Heart left ventricle (tissue), 16 donors: ENCODE measurements at regions not wholly inside any gene's neighbourhood (a gene's known extent, or its start where the extent isn't known, plus 50 kb on each side); places are given as distances from the start of the nearest gene placed in this dataset.

Experiments
- ATAC-seq, 4 donors: fragments of 200-7000 bp; cut with Tn5 transposase; one replicate each; pipeline ENCODE4 v1.9.1; 2020 to 2022; ENCODE audit warnings: moderate library complexity in 4 of 4, mild to moderate bottlenecking in 3 of 4, moderate number of reproducible peaks in 1 of 4
- DNase-seq, 5 donors: peaks; one replicate each; pipeline ENCODE4 v3.0.0-alpha.2; 2020
- H3K27ac ChIP-seq, 12 donors: fragments of 200-600 bp; sonication (generic) in 4 of 12; one replicate each; pipeline versions ENCODE4 v1.5.0 to v1.8.0; 2016 to 2022; ENCODE audit warnings: mild to moderate bottlenecking in 2 of 12
- H3K27me3 ChIP-seq, 9 donors: fragments of 200-600 bp; sonication (generic) in 2 of 9; one replicate each; pipeline versions ENCODE4 v1.5.1 to v1.8.0; 2016 to 2022; ENCODE audit warnings: mild to moderate bottlenecking in 3 of 9
- H3K36me3 ChIP-seq, 9 donors: fragments of 200-600 bp; sonication (generic) in 2 of 9; one replicate each; pipeline versions ENCODE4 v1.5.0 to v1.8.0; 2018 to 2022; ENCODE audit warnings: mild to moderate bottlenecking in 2 of 9
- H3K4me1 ChIP-seq, 12 donors: fragments of 200-600 bp; sonication (generic) in 4 of 12; one replicate each; pipeline versions ENCODE4 v1.5.0 to v1.8.0; 2016 to 2022; ENCODE audit warnings: mild to moderate bottlenecking in 3 of 12
- H3K4me3 ChIP-seq, 12 donors: fragments of 200-600 bp; sonication (generic) in 4 of 12; one replicate each; pipeline versions ENCODE4 v1.5.0 to v1.8.0; 2017 to 2022; ENCODE audit warnings: mild to moderate bottlenecking in 9 of 12, moderate library complexity in 4 of 12
- H3K9me3 ChIP-seq, 12 donors: fragments of 200-600 bp; sonication (generic) in 4 of 12; one replicate each; pipeline versions ENCODE4 v1.5.0 to v1.8.0; 2016 to 2022; ENCODE audit warnings: mild to moderate bottlenecking in 1 of 12
- CTCF ChIP-seq, 12 donors: fragments of 200-600 bp; sonication (generic) in 4 of 12; IDR thresholded peaks; one replicate each; pipeline versions ENCODE4 v1.5.0 to v1.8.0; 2018 to 2022; ENCODE audit warnings: antibody characterized with exemption in 12 of 12, mild to moderate bottlenecking in 5 of 12
- POLR2A ChIP-seq, 2 donors: fragments of 450-650 bp; IDR thresholded peaks; one replicate each; pipeline ENCODE4 v1.6.1; 2017; ENCODE audit warnings: antibody characterized with exemption in 2 of 2, mild to moderate bottlenecking in 2 of 2, moderate library complexity in 2 of 2
- WGBS, 4 donors: extraction: QIAGEN DNeasy Blood & Tissue Kit in 2 of 4; methylation state at CpG; one replicate each; pipeline versions ENCODE4 v1.1.5 to v1.1.7; 2013 to 2018; 5-methylcytosine and 5-hydroxymethylcytosine counted together
- intact Hi-C, 10 donors: fragments of 100-400 bp; cut with DNase I; formaldehyde crosslinking; loops; one replicate each; pipeline versions ENCODE4 v1.11.1 to v1.14.2; 2022
- donor health status: ischemic (EF 13 %, LVEDD 7.1; RV severe dilation, severe dysfunction).
- donor health status: healthy with polysubstance abuse.
- donor health status: DM: no; HTN: yes; CAD: no.
- donor health status: DM: no; HTN: no; CAD: no.
- donor health status: ischemic (EF 25% LVEDD 6.9; RV normal size, moderate dysfunction).
- donor health status: ischemic (EF 25% LVEDD 5.7; RV mildly dilated, moderate dysfunction).
- donor health status: healthy.
- donor health status: DM: yes; HTN: yes; CAD: no.
- donor health status: ischemic (EF 35%, LVEDD 5.7; RV mildly dilated, moderate dysfunction).
- donor health status: nonischemic (EF 11% LVEDD 7.7; RV severe dilation, severe dysfunction).
- donor health status: DM: yes; HTN: yes; CAD: no.
- donor health status: PGD.
- donor health status: ischemic (EF 29% LVEDD 5.4; RV normal size, mild dysfunction).
- donor health status: nonischemic (EF 23%, LVEDD 6.1; RV moderate dilation, normal function).

- Histone ChIP-seq H3K27me3 (no peaks in the 10 kb centered on the region), H3K4me1 (no peaks in the 10 kb centered on the region), H3K27ac (no peak overlapping the region), H3K36me3 (no peaks in the 10 kb centered on the region), H3K9me3 (peaks cover 0 to 19% (median 7%) of the 10 kb centered on the region in 12 donors), H3K4me3 (no peak overlapping the region)
- 92 to 95% (median 92%) methylated on average over 3 of the region's 3 CpGs for WGBS, 4 donors
- intact Hi-C loops, result no loop called here
- TF ChIP-seq CTCF (IDR thresholded peaks at IDR 0.05) (no peak), POLR2A (IDR thresholded peaks at IDR 0.05) (no peak)
- no peak for DNase-seq
- ATAC-seq, result no peak
Observed at GRCh38 chr3:194792368-194792767, 106.7 kb downstream of the FAM43A start.

- H3K27me3 ChIP-seq, result no peaks in the 10 kb centered on the region
- H3K4me3 ChIP-seq, result no peak overlapping the region
- no peaks in the 10 kb centered on the region for H3K4me1 ChIP-seq
- H3K9me3 ChIP-seq, result peaks cover 0 to 19% (median 7%) of the 10 kb centered on the region in 12 donors
- intact Hi-C loops, result no loop called here
- H3K36me3 ChIP-seq, result no peaks in the 10 kb centered on the region
- DNase-seq, result no peak
- TF ChIP-seq CTCF (IDR thresholded peaks at IDR 0.05) (no peak), POLR2A (IDR thresholded peaks at IDR 0.05) (no peak)
- no peak for ATAC-seq
- no peak overlapping the region for H3K27ac ChIP-seq
- WGBS, 4 donors, result 97 to 99% (median 98%) methylated on average over 9 of the region's 9 CpGs
Observed at GRCh38 chr3:194797555-194798250, 112.0 kb downstream of the FAM43A start.

- Histone ChIP-seq H3K36me3 (no peaks in the 10 kb centered on the region), H3K4me3 (no peak overlapping the region), H3K27me3 (no peaks in the 10 kb centered on the region), H3K9me3 (peaks cover 0 to 19% (median 7%) of the 10 kb centered on the region in 12 donors), H3K4me1 (no peaks in the 10 kb centered on the region), H3K27ac (no peak overlapping the region)
- TF ChIP-seq CTCF (IDR thresholded peaks at IDR 0.05), result no peak
- no peak for TF ChIP-seq POLR2A (IDR thresholded peaks at IDR 0.05)
- WGBS, 4 donors, result 93 to 97% (median 95%) methylated on average over 5 of the region's 5 CpGs
- ATAC-seq, result no peak
- intact Hi-C loops, result no loop called here
- DNase-seq, result no peak
Observed at GRCh38 chr3:194798486-194798885, 112.8 kb downstream of the FAM43A start.

- Histone ChIP-seq H3K36me3 (no peaks in the 10 kb centered on the region), H3K27ac (no peak overlapping the region), H3K27me3 (no peaks in the 10 kb centered on the region), H3K4me1 (no peaks in the 10 kb centered on the region), H3K4me3 (no peak overlapping the region), H3K9me3 (peaks cover 0 to 19% (median 7%) of the 10 kb centered on the region in 12 donors)
- TF ChIP-seq CTCF (IDR thresholded peaks at IDR 0.05) (no peak), POLR2A (IDR thresholded peaks at IDR 0.05) (no peak)
- intact Hi-C loops, result no loop called here
- no peak for ATAC-seq
- WGBS, 4 donors, result 88 to 95% (median 90%) methylated on average over 10 of the region's 10 CpGs
- DNase-seq, result no peak
Observed at GRCh38 chr3:194800002-194800401, 114.3 kb downstream of the FAM43A start.
